Lung (tissue), 11 donors: ENCODE measurements at regions not wholly inside any gene's neighbourhood (a gene's known extent, or its start where the extent isn't known, plus 50 kb on each side); places are given as distances from the start of the nearest gene placed in this dataset.
A peak's percentile ranks its signal among the peaks of the same experiment; 100 is the strongest.

Experiments
- ATAC-seq: fragments of 200-7000 bp; cut with Tn5 transposase; one replicate; pipeline ENCODE4 v1.9.1; 2020; ENCODE audit warnings: moderate number of reproducible peaks; ENCODE audit not compliant: insufficient read depth, low FRiP score
- DNase-seq, 3 donors: peaks; one replicate each; pipeline ENCODE4 v3.0.0-alpha.2; 2013 to 2017
- H3K27ac ChIP-seq, 2 donors: one replicate each; pipeline ENCODE4 v1.5.1; 2013; ENCODE audit warnings: mild to moderate bottlenecking in 2 of 2, moderate library complexity in 2 of 2, control low read depth in 1 of 2, inconsistent platforms in 1 of 2, low read depth in 1 of 2, low read length in 1 of 2
- H3K27me3 ChIP-seq, 3 donors: one replicate each; pipeline ENCODE4 v1.5.1; 2013; ENCODE audit warnings: low read length in 2 of 3; ENCODE audit not compliant: control insufficient read depth in 3 of 3, insufficient read depth in 3 of 3
- H3K36me3 ChIP-seq, 4 donors: one replicate each; pipeline ENCODE4 v1.5.1; 2013; ENCODE audit warnings: low read length in 4 of 4, mild to moderate bottlenecking in 1 of 4, moderate library complexity in 1 of 4; ENCODE audit not compliant: control insufficient read depth in 4 of 4, insufficient read depth in 4 of 4
- H3K4me1 ChIP-seq, 5 donors: one replicate each; pipeline ENCODE4 v1.5.1; 2013; ENCODE audit warnings: low read length in 5 of 5, mild to moderate bottlenecking in 2 of 5, moderate library complexity in 1 of 5; ENCODE audit not compliant: control insufficient read depth in 5 of 5, insufficient read depth in 5 of 5
- H3K4me3 ChIP-seq: one replicate; pipeline ENCODE4 v1.5.1; 2013; ENCODE audit warnings: mild to moderate bottlenecking, control low read depth, moderate library complexity
- H3K9ac ChIP-seq, 2 donors: one replicate each; pipeline ENCODE4 v1.5.1; 2013; ENCODE audit warnings: low read length in 2 of 2, control low read depth in 1 of 2; ENCODE audit not compliant: insufficient read depth in 1 of 2
- H3K9me3 ChIP-seq, 4 donors: one replicate each; pipeline ENCODE4 v1.5.1; 2013; ENCODE audit warnings: low read length in 3 of 4, mild to moderate bottlenecking in 1 of 4, moderate library complexity in 1 of 4; ENCODE audit not compliant: control insufficient read depth in 4 of 4, insufficient read depth in 3 of 4
- WGBS, 2 donors: extraction: QIAGEN DNeasy Blood & Tissue Kit; methylation state at CpG; one replicate each; pipeline ENCODE4 v1.1.7; 2013; 5-methylcytosine and 5-hydroxymethylcytosine counted together
- TF ChIP-seq, protein P1 (sequence below): IDR thresholded peaks from 2 replicates; pipeline ENCODE4 v1.5.1; 2012; ENCODE audit warnings: mild to moderate bottlenecking; ENCODE audit errors: control extremely low read depth, extremely low read depth
- donor health status: control.
- donor health status: control.
- donor health status: Bipolar disorder and iron deficiency.
- donor health status: healthy.
- donor health status: DM: yes; HTN: yes; CAD: no.

DNA sequence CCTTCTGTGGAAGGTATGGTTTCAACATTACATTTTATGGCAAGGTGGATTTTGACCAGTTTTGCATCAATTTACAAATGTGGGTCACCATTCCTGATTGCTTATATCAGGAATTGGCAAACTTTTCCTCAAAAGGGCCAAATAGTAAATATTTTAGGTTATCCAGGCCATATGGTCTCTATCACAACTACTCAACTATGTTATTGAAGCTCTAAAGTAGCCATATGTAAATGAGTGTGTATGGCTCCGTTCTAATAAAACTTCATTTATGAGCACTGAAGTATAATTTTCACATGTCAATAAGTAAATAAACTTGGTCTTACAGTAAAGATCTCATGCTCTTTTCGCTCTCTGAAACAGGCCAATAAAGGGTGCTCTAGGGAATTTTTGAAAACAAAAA, 362.7 kb upstream of the SASH1 start:
- ATAC-seq (no peak), DNase-seq (peak in 2 of 3 donors; percentile 60 to 70)
- no peaks in the 10 kb centered on the region for H3K27me3 ChIP-seq
- H3K4me1 ChIP-seq = peaks cover 0 to 53% (median 14%) of the 10 kb centered on the region in 5 donors
- H3K9me3 ChIP-seq = no peaks in the 10 kb centered on the region
- no peak overlapping the region for H3K9ac ChIP-seq
- no peaks in the 10 kb centered on the region for H3K36me3 ChIP-seq
- no peak overlapping the region for H3K27ac ChIP-seq
- 87 to 93% methylated on average over 2 of the region's 2 CpGs for WGBS, 2 donors
- TF ChIP-seq, protein P1, sequence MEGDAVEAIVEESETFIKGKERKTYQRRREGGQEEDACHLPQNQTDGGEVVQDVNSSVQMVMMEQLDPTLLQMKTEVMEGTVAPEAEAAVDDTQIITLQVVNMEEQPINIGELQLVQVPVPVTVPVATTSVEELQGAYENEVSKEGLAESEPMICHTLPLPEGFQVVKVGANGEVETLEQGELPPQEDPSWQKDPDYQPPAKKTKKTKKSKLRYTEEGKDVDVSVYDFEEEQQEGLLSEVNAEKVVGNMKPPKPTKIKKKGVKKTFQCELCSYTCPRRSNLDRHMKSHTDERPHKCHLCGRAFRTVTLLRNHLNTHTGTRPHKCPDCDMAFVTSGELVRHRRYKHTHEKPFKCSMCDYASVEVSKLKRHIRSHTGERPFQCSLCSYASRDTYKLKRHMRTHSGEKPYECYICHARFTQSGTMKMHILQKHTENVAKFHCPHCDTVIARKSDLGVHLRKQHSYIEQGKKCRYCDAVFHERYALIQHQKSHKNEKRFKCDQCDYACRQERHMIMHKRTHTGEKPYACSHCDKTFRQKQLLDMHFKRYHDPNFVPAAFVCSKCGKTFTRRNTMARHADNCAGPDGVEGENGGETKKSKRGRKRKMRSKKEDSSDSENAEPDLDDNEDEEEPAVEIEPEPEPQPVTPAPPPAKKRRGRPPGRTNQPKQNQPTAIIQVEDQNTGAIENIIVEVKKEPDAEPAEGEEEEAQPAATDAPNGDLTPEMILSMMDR = no peak
- no peak overlapping the region for H3K4me3 ChIP-seq

GRCh38 chr6:147983581-147984366, 358.9 kb upstream of the SASH1 start:
- H3K4me1 ChIP-seq = peaks cover 0 to 66% (median 14%) of the 10 kb centered on the region in 5 donors
- H3K36me3 ChIP-seq = no peaks in the 10 kb centered on the region
- H3K27ac ChIP-seq = no peak overlapping the region
- ATAC-seq (no peak), DNase-seq (peak; percentile 37 to 92 (median 90))
- no peaks in the 10 kb centered on the region for H3K9me3 ChIP-seq
- TF ChIP-seq, protein P1 = no peak
- no peaks in the 10 kb centered on the region for H3K27me3 ChIP-seq
- H3K4me3 ChIP-seq = no peak overlapping the region
- WGBS, 2 donors = 65 to 76% methylated on average over 6 of the region's 6 CpGs
- H3K9ac ChIP-seq = peak overlapping the region in 1 of 2 donors; percentile 77

DNA sequence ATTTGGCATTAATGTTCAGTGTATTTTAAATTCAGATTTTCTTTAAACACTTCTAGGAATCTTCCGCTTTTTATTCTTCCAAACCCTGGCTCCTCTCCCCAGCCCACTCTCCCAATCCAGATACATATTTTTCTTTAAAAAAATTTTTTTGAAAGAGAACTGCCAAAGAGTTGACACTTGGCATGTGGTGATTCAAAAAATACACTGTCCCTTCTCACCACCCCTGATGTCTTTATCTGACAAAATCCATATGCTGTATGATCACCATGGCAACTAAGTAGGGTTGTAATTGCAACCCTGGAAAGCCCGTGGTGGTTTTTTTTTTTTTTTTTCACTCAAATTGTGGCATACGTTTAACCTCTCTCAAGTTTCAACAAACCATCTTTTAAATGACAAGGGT, 355.8 kb upstream of the SASH1 start:
- DNase-seq (peak; percentile 66 to 98 (median 97)), ATAC-seq (no peak)
- no peak overlapping the region for H3K4me3 ChIP-seq
- H3K9ac ChIP-seq = peak overlapping the region in 1 of 2 donors; percentile 36
- peaks cover 0 to 51% (median 4%) of the 10 kb centered on the region in 5 donors for H3K4me1 ChIP-seq
- no peaks in the 10 kb centered on the region for H3K9me3 ChIP-seq
- WGBS, 2 donors = 74 to 78% methylated on average over 3 of the region's 3 CpGs
- TF ChIP-seq, protein P1 = no peak
- H3K36me3 ChIP-seq = no peaks in the 10 kb centered on the region
- H3K27me3 ChIP-seq = no peaks in the 10 kb centered on the region
- H3K27ac ChIP-seq = no peak overlapping the region
